Trophoblast cell (in vitro differentiated cells and primary cell): ENCODE measurements at regions not wholly inside any gene's neighbourhood (a gene's known extent, or its start where the extent isn't known, plus 50 kb on each side); places are given as distances from the start of the nearest gene placed in this dataset.

ENCODE experiments used
- DNase-seq, 2 donors: peaks; one replicate each; pipeline ENCODE4 v3.0.0-alpha.2; 2016
- H2AFZ ChIP-seq: 2 replicates; pipeline ENCODE4 v1.6.1; 2013; ENCODE audit warnings: low read length, moderate library complexity, mild to moderate bottlenecking; ENCODE audit not compliant: insufficient read depth, poor library complexity
- H2AK5ac ChIP-seq: 2 replicates; pipeline ENCODE4 v1.6.1; 2013; ENCODE audit warnings: mild to moderate bottlenecking, low read length
- H2BK120ac ChIP-seq: 2 replicates; pipeline ENCODE4 v1.6.1; 2013; ENCODE audit warnings: low read length, mild to moderate bottlenecking, moderate library complexity; ENCODE audit not compliant: insufficient read depth, poor library complexity
- H2BK12ac ChIP-seq: 2 replicates; pipeline ENCODE4 v1.6.1; 2013; ENCODE audit warnings: mild to moderate bottlenecking, low read length, moderate library complexity
- H2BK5ac ChIP-seq: 2 replicates; pipeline ENCODE4 v1.6.1; 2013; ENCODE audit warnings: low read length, low read depth, moderate library complexity, mild to moderate bottlenecking; ENCODE audit not compliant: poor library complexity
- H3K14ac ChIP-seq: 2 replicates; pipeline ENCODE4 v1.6.1; 2013; ENCODE audit warnings: mild to moderate bottlenecking, low read length
- H3K18ac ChIP-seq: 2 replicates; pipeline ENCODE4 v1.6.1; 2013; ENCODE audit warnings: mild to moderate bottlenecking, low read length
- H3K23ac ChIP-seq: 2 replicates; pipeline ENCODE4 v1.6.1; 2013; ENCODE audit warnings: low read length
- H3K27ac ChIP-seq: 2 replicates; pipeline ENCODE4 v1.5.1; 2013; ENCODE audit warnings: low read depth, mild to moderate bottlenecking, inconsistent platforms, low read length, moderate library complexity
- H3K27me3 ChIP-seq: 2 replicates; pipeline ENCODE4 v1.6.1; 2013; ENCODE audit warnings: inconsistent platforms, mild to moderate bottlenecking, low read length, moderate library complexity; ENCODE audit not compliant: insufficient read depth
- H3K36me3 ChIP-seq, 2 experiments: 1 replicate in 1 of 2; 2 replicates in 1 of 2; pipeline ENCODE4 v1.6.1; 2013; ENCODE audit warnings: low read length in 2 of 2, mild to moderate bottlenecking in 2 of 2, moderate library complexity in 1 of 2; ENCODE audit not compliant: insufficient read depth in 2 of 2, control insufficient read depth in 1 of 2
- H3K4ac ChIP-seq: 2 replicates; pipeline ENCODE4 v1.6.1; 2013; ENCODE audit warnings: low read depth, mild to moderate bottlenecking, low read length, moderate library complexity
- H3K4me1 ChIP-seq, 2 experiments: 1 replicate in 1 of 2; 2 replicates in 1 of 2; pipeline ENCODE4 v1.6.1; 2013; ENCODE audit warnings: low read length in 2 of 2, mild to moderate bottlenecking in 2 of 2, moderate library complexity in 1 of 2; ENCODE audit not compliant: insufficient read depth in 2 of 2, control insufficient read depth in 1 of 2
- H3K4me2 ChIP-seq: 2 replicates; pipeline ENCODE4 v1.6.1; 2013; ENCODE audit warnings: inconsistent platforms, mild to moderate bottlenecking, low read length, moderate library complexity
- H3K4me3 ChIP-seq: 2 replicates; pipeline ENCODE4 v1.5.1; 2013; ENCODE audit warnings: mild to moderate bottlenecking, low read depth, low read length, inconsistent platforms
- H3K79me1 ChIP-seq: one replicate; pipeline ENCODE4 v1.6.1; 2013; ENCODE audit warnings: low read length
- H3K79me2 ChIP-seq: 2 replicates; pipeline ENCODE4 v1.6.1; 2013; ENCODE audit warnings: low read length, mild to moderate bottlenecking; ENCODE audit not compliant: control insufficient read depth, insufficient read depth, poor library complexity
- H3K9ac ChIP-seq: 2 replicates; pipeline ENCODE4 v1.6.1; 2013; ENCODE audit warnings: mild to moderate bottlenecking, low read length
- H3K9me3 ChIP-seq: 2 replicates; pipeline ENCODE4 v1.6.1; 2013; ENCODE audit warnings: low read depth, mild to moderate bottlenecking, control low read depth, inconsistent platforms, low read length; ENCODE audit not compliant: insufficient read depth
- H4K12ac ChIP-seq: 2 replicates; pipeline ENCODE4 v1.6.1; 2013; ENCODE audit warnings: low read depth, mild to moderate bottlenecking, low read length, moderate library complexity
- H4K8ac ChIP-seq: 2 replicates; pipeline ENCODE4 v1.6.1; 2013; ENCODE audit warnings: low read depth, mild to moderate bottlenecking, low read length, moderate library complexity
- H4K91ac ChIP-seq: one replicate; pipeline ENCODE4 v1.6.1; 2013; ENCODE audit warnings: low read depth, mild to moderate bottlenecking, low read length, moderate library complexity
- WGBS: extraction: QIAGEN DNeasy Blood & Tissue Kit; methylation state at CpG from one replicate; pipeline ENCODE4 v1.1.7; 2013; ENCODE audit warnings: missing lambda C conversion rate; ENCODE audit not compliant: insufficient read length, insufficient coverage; ENCODE audit errors: extremely low coverage; 5-methylcytosine and 5-hydroxymethylcytosine counted together

GRCh38 chrX:113833096-113834055 lies 750.5 kb upstream of the HTR2C start:
- no peaks in the 10 kb centered on the region for H3K79me1 ChIP-seq
- H2BK12ac ChIP-seq, result no peak overlapping the region
- no peak overlapping the region for H2AFZ ChIP-seq
- no peak overlapping the region for H3K14ac ChIP-seq
- no peaks in the 10 kb centered on the region for H3K36me3 ChIP-seq
- H4K12ac ChIP-seq, result no peak overlapping the region
- no peak overlapping the region for H4K91ac ChIP-seq
- DNase-seq, result peak; percentile 61 to 77
- no peak overlapping the region for H3K9ac ChIP-seq
- H4K8ac ChIP-seq, result no peak overlapping the region
- H3K4me2 ChIP-seq, result no peak overlapping the region
- H3K4me3 ChIP-seq, result no peak overlapping the region
- H3K18ac ChIP-seq, result no peak overlapping the region
- no peak overlapping the region for H3K4ac ChIP-seq
- no peaks in the 10 kb centered on the region for H3K27me3 ChIP-seq
- no peaks in the 10 kb centered on the region for H3K79me2 ChIP-seq
- H2BK120ac ChIP-seq, result no peak overlapping the region
- H3K9me3 ChIP-seq, result no peaks in the 10 kb centered on the region
- no peaks in the 10 kb centered on the region for H3K4me1 ChIP-seq
- no peak overlapping the region for H2AK5ac ChIP-seq
- no peak overlapping the region for H3K27ac ChIP-seq
- H3K23ac ChIP-seq, result no peak overlapping the region
- no peak overlapping the region for H2BK5ac ChIP-seq
- WGBS, result no CpG with 5 or more reads among the region's 8 CpGs

DNA sequence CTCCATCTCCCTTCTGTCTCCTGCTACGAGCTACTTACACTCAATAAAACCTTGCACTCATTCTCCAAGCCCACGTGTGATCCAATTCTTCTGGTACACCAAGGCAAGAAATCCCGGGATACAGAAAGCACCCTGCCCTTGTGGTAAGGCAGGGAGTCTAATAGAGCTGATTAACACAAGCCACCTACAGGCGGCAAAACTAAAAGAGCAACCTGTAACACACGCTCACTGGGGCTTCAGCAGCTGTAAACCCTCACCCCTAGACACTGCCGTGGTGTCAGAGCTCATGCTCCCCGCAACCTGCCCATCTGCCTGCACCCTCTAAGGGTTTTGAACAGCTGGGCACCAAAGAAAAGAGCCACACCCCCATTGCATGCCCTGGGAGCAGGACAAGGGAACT lies 755.4 kb upstream of the HTR2C start:
- H2BK5ac ChIP-seq, result no peak overlapping the region
- H3K18ac ChIP-seq, result no peak overlapping the region
- H3K79me1 ChIP-seq, result no peaks in the 10 kb centered on the region
- no peak for DNase-seq
- no peak overlapping the region for H3K14ac ChIP-seq
- H3K4ac ChIP-seq, result no peak overlapping the region
- H2BK12ac ChIP-seq, result no peak overlapping the region
- no peaks in the 10 kb centered on the region for H3K79me2 ChIP-seq
- no peak overlapping the region for H2AK5ac ChIP-seq
- no peak overlapping the region for H3K4me2 ChIP-seq
- H3K27me3 ChIP-seq, result no peaks in the 10 kb centered on the region
- no peaks in the 10 kb centered on the region for H3K9me3 ChIP-seq
- H4K91ac ChIP-seq, result no peak overlapping the region
- H4K12ac ChIP-seq, result no peak overlapping the region
- H3K36me3 ChIP-seq, result no peaks in the 10 kb centered on the region
- WGBS, result no CpG with 5 or more reads among the region's 7 CpGs
- H2BK120ac ChIP-seq, result no peak overlapping the region
- no peak overlapping the region for H3K4me3 ChIP-seq
- H3K27ac ChIP-seq, result no peak overlapping the region
- H3K9ac ChIP-seq, result no peak overlapping the region
- no peak overlapping the region for H3K23ac ChIP-seq
- no peak overlapping the region for H2AFZ ChIP-seq
- no peak overlapping the region for H4K8ac ChIP-seq
- no peaks in the 10 kb centered on the region for H3K4me1 ChIP-seq

DNA sequence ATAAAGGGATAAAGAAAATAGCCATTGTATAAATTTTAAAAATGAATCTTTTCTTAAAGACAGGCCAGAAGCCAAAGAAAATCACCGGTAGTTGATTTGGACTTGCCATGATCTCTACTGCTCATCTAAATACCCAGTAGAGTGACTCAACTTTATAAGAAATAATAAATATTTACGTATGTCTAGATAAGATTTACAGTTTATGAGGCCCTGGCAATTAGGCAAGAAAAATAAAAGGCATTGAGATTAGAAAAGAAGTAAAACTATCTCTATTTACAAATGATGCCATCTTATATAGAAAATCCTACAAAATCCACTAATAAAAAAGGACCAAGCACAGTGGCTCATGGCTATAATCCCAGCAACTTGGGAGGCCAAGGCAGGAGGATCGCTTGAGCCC lies 765.5 kb upstream of the HTR2C start:
- H3K4me3 ChIP-seq, result no peak overlapping the region
- no peak overlapping the region for H3K23ac ChIP-seq
- H2AFZ ChIP-seq, result no peak overlapping the region
- no peaks in the 10 kb centered on the region for H3K36me3 ChIP-seq
- no peak overlapping the region for H4K91ac ChIP-seq
- H2BK5ac ChIP-seq, result no peak overlapping the region
- no peaks in the 10 kb centered on the region for H3K27me3 ChIP-seq
- no peak overlapping the region for H2BK120ac ChIP-seq
- H3K4me2 ChIP-seq, result no peak overlapping the region
- no peak overlapping the region for H3K27ac ChIP-seq
- H2AK5ac ChIP-seq, result no peak overlapping the region
- H3K14ac ChIP-seq, result no peak overlapping the region
- no peak overlapping the region for H4K12ac ChIP-seq
- no peaks in the 10 kb centered on the region for H3K79me2 ChIP-seq
- H3K18ac ChIP-seq, result no peak overlapping the region
- WGBS, result no CpG with 5 or more reads among the region's 3 CpGs
- H3K79me1 ChIP-seq, result no peaks in the 10 kb centered on the region
- H3K4me1 ChIP-seq, result no peaks in the 10 kb centered on the region
- H3K9me3 ChIP-seq, result no peaks in the 10 kb centered on the region
- no peak overlapping the region for H3K9ac ChIP-seq
- DNase-seq, result no peak
- no peak overlapping the region for H4K8ac ChIP-seq
- H3K4ac ChIP-seq, result no peak overlapping the region
- no peak overlapping the region for H2BK12ac ChIP-seq

- no CpG with 5 or more reads among the region's 3 CpGs for WGBS
- Histone ChIP-seq H2BK120ac (peak overlapping the region; percentile 33), H3K9me3 (no peaks in the 10 kb centered on the region)
Observed at GRCh38 chrX:113804819-113805218, 779.1 kb upstream of the HTR2C start.

More at GRCh38 chrX:113804819-113805218, 779.1 kb upstream of the HTR2C start:
- no peak overlapping the region for H3K4ac ChIP-seq
- H3K9ac ChIP-seq, result no peak overlapping the region
- no peak overlapping the region for H3K27ac ChIP-seq
- no peak overlapping the region for H3K23ac ChIP-seq
- H2AFZ ChIP-seq, result no peak overlapping the region
- DNase-seq, result no peak
- H4K12ac ChIP-seq, result no peak overlapping the region
- no peak overlapping the region for H2BK5ac ChIP-seq
- no peak overlapping the region for H2AK5ac ChIP-seq
- H3K14ac ChIP-seq, result no peak overlapping the region
- H3K4me2 ChIP-seq, result no peak overlapping the region
- no peaks in the 10 kb centered on the region for H3K79me2 ChIP-seq
- H3K18ac ChIP-seq, result no peak overlapping the region
- H3K4me3 ChIP-seq, result no peak overlapping the region
- H3K4me1 ChIP-seq, result peaks cover 0 to 2% of the 10 kb centered on the region in 2 experiments
- no peak overlapping the region for H4K91ac ChIP-seq
- H3K79me1 ChIP-seq, result no peaks in the 10 kb centered on the region
- no peaks in the 10 kb centered on the region for H3K27me3 ChIP-seq
- H4K8ac ChIP-seq, result no peak overlapping the region
- no peaks in the 10 kb centered on the region for H3K36me3 ChIP-seq
- H2BK12ac ChIP-seq, result no peak overlapping the region
